ENCODE measurements at regions not wholly inside any gene's neighbourhood (a gene's known extent, or its start where the extent isn't known, plus 50 kb on each side); places are given as distances from the start of the nearest gene placed in this dataset.
"Not testable (repeated sequence)": the region's sequence is repeated elsewhere in the genome, so short reads cannot be mapped to it uniquely, and the experiment has no call there.

- not testable (repeated sequence) for TF ChIP-seq CTCF, POLR2A (IDR thresholded peaks at IDR 0.05)
These were observed 1715.9 kb downstream of the SPATA31A7 start for GRCh38 chr9:62905722-62906121.

All from body of pancreas (tissue), 4 donors.